ENCODE measurements at regions not wholly inside any gene's neighbourhood (a gene's known extent, or its start where the extent isn't known, plus 50 kb on each side); places are given as distances from the start of the nearest gene placed in this dataset.
A peak's percentile ranks its signal among the peaks of the same experiment; 100 is the strongest.

GRCh38 chr18:23350188-23350587 is 102.9 kb upstream of the RIOK3 start:
- no peak for DNase-seq

- no peak for DNase-seq
Observed at GRCh38 chr18:23351521-23351920, 101.6 kb upstream of the RIOK3 start.

GRCh38 chr18:23352042-23352441 is 101.0 kb upstream of the RIOK3 start:
- DNase-seq, result no peak

- DNase-seq, result no peak
Observed at GRCh38 chr18:23353459-23353858, 99.6 kb upstream of the RIOK3 start.

- no peak for DNase-seq
Observed at GRCh38 chr18:23354625-23355024, 98.5 kb upstream of the RIOK3 start.

- no peak for DNase-seq
Observed at GRCh38 chr18:23355206-23355605, 97.9 kb upstream of the RIOK3 start.

- no peak for DNase-seq
Observed at GRCh38 chr18:23356424-23356823, 96.7 kb upstream of the RIOK3 start.

DNA sequence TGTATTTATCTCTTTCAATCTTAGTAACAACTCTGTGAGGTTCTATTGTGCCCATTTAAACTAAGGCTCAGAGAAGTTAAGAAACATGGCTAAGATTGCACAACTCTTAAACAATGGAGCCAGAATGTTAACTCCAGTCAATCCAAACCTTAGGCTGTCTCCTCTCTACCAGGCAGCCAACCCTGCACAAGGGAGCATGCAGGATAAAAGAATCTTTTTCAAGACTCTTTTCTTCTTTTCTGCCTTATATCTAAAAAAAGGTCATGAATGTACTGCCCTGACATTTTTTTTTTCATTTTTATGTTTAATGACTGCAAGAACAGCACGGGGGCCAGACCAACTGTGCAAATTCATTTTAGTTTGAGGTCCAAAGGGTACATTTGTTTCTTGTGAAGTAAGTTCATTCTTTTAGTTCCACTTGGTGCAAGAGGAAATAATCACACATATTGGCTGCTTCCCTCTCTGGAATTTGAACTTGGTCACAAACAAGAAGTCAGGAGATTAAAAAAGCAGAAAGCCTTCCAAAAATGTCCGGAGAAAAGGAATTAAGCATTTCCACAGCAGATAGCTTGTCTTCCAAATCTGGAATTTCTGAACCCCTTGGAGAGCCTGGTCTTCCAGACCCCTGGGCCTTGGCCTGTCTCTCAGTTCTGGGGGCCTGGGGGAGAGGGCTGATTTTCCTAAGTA is 96.0 kb upstream of the RIOK3 start:
- DNase-seq, result no peak

GRCh38 chr18:23357996-23358594 is 95.0 kb upstream of the RIOK3 start:
- no peak for DNase-seq

- DNase-seq, result no peak
Observed at GRCh38 chr18:23359421-23359820, 93.7 kb upstream of the RIOK3 start.

- DNase-seq, result no peak
Observed at GRCh38 chr18:23363865-23364570, 89.1 kb upstream of the RIOK3 start.

DNA sequence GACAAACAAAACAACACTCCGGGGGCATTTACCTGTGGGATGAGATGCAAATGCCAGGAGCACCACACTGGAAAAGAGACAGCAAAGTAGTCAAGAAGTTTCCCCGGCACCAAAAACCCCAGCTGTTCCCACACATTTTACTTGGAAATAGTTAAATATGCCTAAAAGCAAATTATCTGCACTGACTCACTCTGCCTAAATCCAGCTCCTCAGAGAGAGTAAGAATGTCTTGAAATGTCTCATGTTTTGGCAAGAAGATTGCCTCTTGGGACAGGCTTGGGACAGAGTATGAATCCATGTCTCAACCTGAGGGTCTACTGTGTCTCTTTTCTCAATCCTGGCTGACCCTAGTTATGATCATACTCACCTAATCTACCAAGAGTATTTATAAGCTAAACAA is 87.5 kb upstream of the RIOK3 start:
- no peak for DNase-seq

GRCh38 chr18:23369266-23369665 is 83.8 kb upstream of the RIOK3 start:
- DNase-seq, result no peak

DNA sequence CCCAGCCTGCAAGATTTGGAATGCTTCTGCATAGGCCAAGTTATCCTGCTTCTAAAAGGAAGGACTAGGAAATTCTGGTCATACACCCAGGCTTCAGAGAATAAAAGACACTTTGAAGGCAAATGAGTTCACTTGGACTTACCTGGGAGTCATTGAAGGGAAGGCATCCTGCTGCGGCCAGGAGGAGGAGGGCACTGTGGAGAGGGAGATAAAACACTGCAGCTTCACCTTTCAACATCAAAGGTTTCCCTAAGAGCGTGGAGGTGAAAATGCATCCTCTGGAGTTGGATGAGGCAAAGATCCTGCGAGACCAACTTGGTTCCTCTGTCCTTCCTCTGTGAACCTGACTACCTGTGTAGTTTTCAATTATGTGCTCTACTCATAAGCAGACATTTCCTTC is 79.5 kb upstream of the RIOK3 start:
- DNase-seq, result no peak

DNA sequence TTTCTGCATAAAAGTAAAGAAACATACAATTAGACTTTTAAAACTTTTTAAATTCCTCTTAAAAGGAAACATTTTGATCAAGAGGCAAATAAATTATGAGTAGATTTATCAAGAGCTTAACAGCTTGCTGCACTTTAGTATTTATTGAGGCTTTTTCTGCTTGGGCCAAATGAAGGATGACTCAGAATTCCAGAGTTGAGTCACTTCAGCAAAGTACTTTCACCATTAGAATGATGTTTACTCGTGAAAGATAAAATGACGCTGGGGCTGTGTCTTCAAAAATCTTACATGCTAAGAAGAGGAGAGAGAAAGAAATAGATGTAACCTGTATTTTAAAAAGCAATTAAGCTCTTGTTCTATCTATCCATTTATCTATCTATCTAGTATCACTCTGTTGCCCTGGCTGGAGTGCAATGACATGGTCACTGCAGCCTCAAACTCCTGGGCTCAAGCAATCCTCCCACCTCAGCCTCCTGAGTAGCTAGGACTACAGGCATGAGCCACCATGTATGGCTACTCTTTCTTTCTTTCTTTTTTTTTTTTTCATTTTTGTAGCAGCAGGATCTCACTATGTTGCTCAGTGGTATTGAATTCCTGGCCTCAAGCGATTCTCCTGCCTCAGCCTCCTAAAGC is 75.3 kb upstream of the RIOK3 start:
- DNase-seq, result no peak

DNA sequence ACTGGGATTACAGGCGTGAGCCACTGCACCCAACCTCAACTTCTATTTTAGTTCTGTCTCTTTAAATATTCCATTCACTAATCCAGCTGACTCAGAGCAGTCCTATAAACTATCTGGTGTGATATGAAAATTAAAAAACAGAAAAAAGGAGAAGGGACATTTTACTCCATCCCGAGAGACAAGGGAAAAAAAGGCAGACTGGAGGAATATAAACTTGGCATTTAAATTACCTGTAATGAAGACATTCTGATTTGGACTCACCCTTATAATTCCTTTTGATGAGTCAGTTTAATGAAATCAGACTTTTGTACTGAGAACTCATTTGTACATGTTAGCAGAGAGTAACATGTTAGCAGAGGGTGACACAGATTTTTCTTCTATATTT is 74.8 kb upstream of the RIOK3 start:
- no peak for DNase-seq

GRCh38 chr18:23380001-23380550 is 73.0 kb upstream of the RIOK3 start:
- DNase-seq, result no peak

GRCh38 chr18:23380817-23381216 is 72.3 kb upstream of the RIOK3 start:
- no peak for DNase-seq

DNA sequence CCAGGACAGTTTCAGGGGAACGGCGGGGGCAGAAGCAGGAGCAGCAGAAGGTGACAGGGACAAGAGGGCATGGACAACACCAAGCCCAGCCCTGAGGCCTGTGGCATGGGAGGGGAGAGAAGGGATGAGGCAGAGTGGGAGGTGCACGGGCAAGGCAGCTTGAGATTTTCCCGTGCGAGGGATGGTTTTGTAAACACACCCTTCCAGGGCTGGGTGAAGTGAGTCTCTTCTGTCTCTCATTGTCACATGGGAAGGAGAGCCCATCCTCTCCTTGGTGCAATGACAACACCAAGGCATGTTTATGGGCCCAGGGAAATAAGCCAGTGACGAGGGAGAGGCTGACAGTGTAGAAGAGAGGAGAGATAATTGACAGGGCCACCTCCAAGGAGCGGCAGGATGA is 69.6 kb upstream of the RIOK3 start:
- no peak for DNase-seq

DNA sequence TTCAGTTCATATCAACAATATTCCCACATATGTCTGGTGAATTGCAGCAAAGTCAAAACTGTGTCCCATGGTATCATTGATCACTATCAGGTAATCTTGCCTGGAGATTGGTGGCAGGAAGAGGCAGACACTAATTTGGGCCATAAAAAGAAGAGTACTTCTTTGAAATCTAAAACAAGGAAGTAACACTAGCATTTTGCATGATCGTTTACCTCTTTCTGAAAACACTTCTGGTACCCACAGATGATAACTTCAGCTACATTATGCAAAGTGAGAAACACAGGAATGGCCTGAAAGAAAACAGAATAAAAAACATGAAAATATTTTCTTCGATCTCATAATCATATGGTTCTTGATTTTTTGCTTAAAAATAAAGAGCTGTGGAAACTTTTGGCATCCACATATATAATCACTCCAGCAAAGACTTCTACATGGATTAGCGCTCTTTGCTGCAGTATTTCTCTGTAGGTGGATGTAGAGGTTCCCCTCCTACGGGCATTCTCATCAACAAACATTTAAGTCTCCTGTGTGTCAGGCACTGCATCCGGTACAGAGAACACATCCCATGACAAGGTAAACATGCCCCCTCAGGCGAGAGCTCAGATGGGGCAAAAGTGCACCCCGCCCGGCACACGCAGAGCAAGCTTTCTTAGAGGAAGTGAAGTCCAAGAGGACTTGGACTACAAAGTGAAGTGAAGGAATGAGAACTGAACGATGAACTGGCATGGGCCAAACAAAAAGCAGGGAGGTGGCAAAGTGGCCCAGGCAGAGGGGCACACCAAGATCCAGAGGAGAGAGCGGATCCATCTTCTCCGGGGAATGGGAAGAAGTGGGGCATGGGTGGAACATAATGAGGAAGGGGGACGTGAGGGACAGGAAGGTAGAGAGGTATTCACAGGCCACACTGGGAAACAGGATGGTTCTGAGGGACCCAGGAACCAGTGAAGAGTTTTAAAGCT is 68.0 kb upstream of the RIOK3 start:
- no peak for DNase-seq

GRCh38 chr18:23386317-23386716 is 66.8 kb upstream of the RIOK3 start:
- no peak for DNase-seq

DNA sequence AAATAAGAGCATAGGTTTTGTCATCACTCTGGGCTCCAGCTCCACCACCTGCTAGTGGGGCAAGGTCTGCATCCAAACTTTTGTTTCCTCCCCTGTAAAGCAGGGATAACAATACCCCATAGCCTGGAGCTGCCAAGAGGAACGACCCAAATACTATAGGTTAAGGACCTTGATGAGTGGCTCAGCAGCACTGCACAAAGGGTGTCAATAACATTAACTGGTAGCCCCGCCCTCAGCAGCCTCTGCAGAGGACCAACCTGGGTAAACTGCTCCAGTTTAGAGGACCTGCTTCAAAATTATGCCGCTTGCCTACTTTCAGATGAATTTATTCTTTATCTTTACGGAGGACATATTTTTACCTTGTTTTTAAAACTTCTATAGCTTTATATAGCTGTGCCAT is 65.8 kb upstream of the RIOK3 start:
- DNase-seq, result peak; percentile 37

Measured in NCI-H2029 (cell line).